ENCODE measurements at regions not wholly inside any gene's neighbourhood (a gene's known extent, or its start where the extent isn't known, plus 50 kb on each side); places are given as distances from the start of the nearest gene placed in this dataset.

DNA sequence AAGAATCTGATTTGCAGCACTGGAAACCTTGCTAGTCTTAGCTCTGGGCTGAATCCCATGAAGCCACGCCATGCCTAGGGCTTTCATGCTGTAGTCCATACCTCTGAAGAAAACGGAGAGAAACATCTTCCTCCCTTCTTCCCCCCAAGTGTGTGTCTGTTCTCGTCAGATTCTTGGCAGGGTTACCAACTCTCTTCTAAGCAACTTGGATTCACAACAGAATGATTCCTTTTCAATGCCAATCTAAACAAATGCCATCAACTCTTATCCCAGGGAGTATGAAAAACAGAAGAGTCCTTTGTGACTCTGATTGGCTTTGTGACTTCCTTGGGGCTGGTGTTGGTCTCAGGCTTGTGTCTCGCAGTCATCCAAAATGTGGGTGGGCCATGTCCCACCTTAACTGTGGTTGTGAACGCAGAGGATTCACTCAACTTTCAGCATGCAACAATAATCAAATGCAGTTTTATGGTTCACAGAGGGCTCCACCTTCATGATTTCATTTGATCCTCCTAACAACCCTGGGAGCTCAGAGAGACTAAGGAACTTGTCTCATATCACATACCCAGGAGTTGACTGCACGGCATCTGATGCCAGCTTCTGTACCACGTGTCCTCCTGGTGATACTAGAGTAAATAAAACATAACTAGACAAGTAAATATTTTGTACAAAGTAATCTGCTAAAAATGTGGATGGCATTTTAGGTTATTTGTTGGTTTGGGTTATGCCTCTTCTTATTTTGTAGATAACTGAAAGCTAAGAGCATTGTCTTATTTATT, 186.0 kb upstream of the TNP1 start:
- TF ChIP-seq CTCF (IDR thresholded peaks at IDR 0.05; ENCODE audit: poor library complexity) = no peak
- TF ChIP-seq EZH2 (IDR thresholded peaks at IDR 0.05; ENCODE audit: borderline replicate concordance) = no peak
- TF ChIP-seq EZH2phosphoT487 (IDR thresholded peaks at IDR 0.05; ENCODE audit: low read depth, severe bottlenecking, unreplicated experiment) = no peak
